Neural cell (in vitro differentiated cells): ENCODE measurements at regions not wholly inside any gene's neighbourhood (a gene's known extent, or its start where the extent isn't known, plus 50 kb on each side); places are given as distances from the start of the nearest gene placed in this dataset.

ENCODE experiments used
- H2AFZ ChIP-seq: fragments of 200-600, 300-800 bp; sonication (generic), shearing (Covaris generic); 2 replicates; pipeline ENCODE4 v1.6.0; 2014; ENCODE audit warnings: low read depth, mild to moderate bottlenecking, antibody characterized with exemption, low read length, moderate library complexity
- H3F3A ChIP-seq: fragments of 200-600 bp; shearing (Covaris generic); 2 replicates; pipeline ENCODE4 v1.6.1; 2016; ENCODE audit warnings: mild to moderate bottlenecking, moderate library complexity, mixed read lengths, antibody characterized with exemption, low read length; ENCODE audit not compliant: insufficient read depth, poor library complexity, severe bottlenecking
- H3K27ac ChIP-seq: fragments of 200-600, 300-800 bp; sonication (generic), shearing (Covaris generic); 2 replicates; pipeline ENCODE4 v1.5.1; 2014; ENCODE audit warnings: mild to moderate bottlenecking, low read length, moderate library complexity
- H3K27me3 ChIP-seq: fragments of 300-800, 200-600 bp; sonication (generic), shearing (Covaris generic); 2 replicates; pipeline ENCODE4 v1.6.0; 2014; ENCODE audit warnings: mild to moderate bottlenecking, low read depth, low read length, moderate library complexity; ENCODE audit not compliant: insufficient read depth
- H3K36me3 ChIP-seq: fragments of 300-800, 200-600 bp; sonication (generic), shearing (Covaris generic); 2 replicates; pipeline ENCODE4 v1.5.1; 2014; ENCODE audit warnings: mild to moderate bottlenecking, antibody characterized with exemption, low read length, moderate library complexity; ENCODE audit not compliant: insufficient read depth
- H3K4me2 ChIP-seq: fragments of 300-800, 200-600 bp; sonication (generic), shearing (Covaris generic); 2 replicates; pipeline ENCODE4 v1.6.0; 2014; ENCODE audit warnings: mild to moderate bottlenecking, low read length
- H3K4me3 ChIP-seq: fragments of 300-800, 200-600 bp; sonication (generic), shearing (Covaris generic); 2 replicates; pipeline ENCODE4 v1.5.1; 2014; ENCODE audit warnings: mild to moderate bottlenecking, low read length, moderate library complexity
- H3K79me2 ChIP-seq: fragments of 200-600 bp; shearing (Covaris generic); replicated peaks from 2 replicates; pipeline ENCODE4 v1.6.0; 2014; ENCODE audit warnings: mild to moderate bottlenecking, low read length, moderate library complexity; ENCODE audit not compliant: insufficient read depth
- H3K9ac ChIP-seq: fragments of 300-800, 200-600 bp; sonication (generic), shearing (Covaris generic); 2 replicates; pipeline ENCODE4 v1.6.1; 2016; ENCODE audit warnings: mild to moderate bottlenecking, low read length, mixed read lengths
- H3K9me2 ChIP-seq: fragments of 200-600 bp; shearing (Covaris generic); 2 replicates; pipeline ENCODE4 v1.6.1; 2016; ENCODE audit warnings: mild to moderate bottlenecking, low read length, mixed read lengths; ENCODE audit not compliant: insufficient read depth
- H3K9me3 ChIP-seq: fragments of 200-600, 300-800 bp; sonication (generic), shearing (Covaris generic); 2 replicates; pipeline ENCODE4 v1.6.1; 2016; ENCODE audit warnings: mild to moderate bottlenecking, mixed run types, low read length, moderate library complexity, mixed read lengths
- H4K20me1 ChIP-seq: fragments of 200-600 bp; shearing (Covaris generic); 2 replicates; pipeline ENCODE4 v1.6.1; 2016; ENCODE audit warnings: mild to moderate bottlenecking, mixed run types; ENCODE audit not compliant: insufficient read depth
- EP300 ChIP-seq: fragments of 450-650 bp; conservative IDR thresholded peaks from 2 replicates; pipeline ENCODE4 v1.6.1; 2014; ENCODE audit warnings: antibody characterized with exemption, mild to moderate bottlenecking, moderate library complexity; ENCODE audit not compliant: poor library complexity, severe bottlenecking
- EZH2 ChIP-seq: fragments of 200-600, 300-800 bp; shearing (Covaris generic), sonication (generic); IDR thresholded peaks from 2 replicates; pipeline ENCODE4 v1.6.1; 2014; ENCODE audit warnings: antibody characterized with exemption, low read length, borderline replicate concordance, mild to moderate bottlenecking; ENCODE audit not compliant: insufficient read depth, poor library complexity, severe bottlenecking
- MXI1 ChIP-seq: fragments of 450-650 bp; conservative IDR thresholded peaks from 2 replicates; pipeline ENCODE4 v1.6.1; 2014; ENCODE audit warnings: antibody characterized with exemption, mild to moderate bottlenecking; ENCODE audit not compliant: poor library complexity, severe bottlenecking
- POLR2AphosphoS5 ChIP-seq: IDR thresholded peaks from 2 replicates; pipeline ENCODE4 v1.6.1; 2012
- RAD21 ChIP-seq: fragments of 450-650 bp; conservative IDR thresholded peaks from 2 replicates; pipeline ENCODE4 v1.6.1; 2014; ENCODE audit warnings: antibody characterized with exemption, mild to moderate bottlenecking, moderate library complexity
- REST ChIP-seq: IDR thresholded peaks from 2 replicates; pipeline ENCODE4 v1.6.1; 2012; ENCODE audit warnings: borderline replicate concordance
- SMC3 ChIP-seq: fragments of 450-650 bp; conservative IDR thresholded peaks from 2 replicates; pipeline ENCODE4 v1.6.1; 2014; ENCODE audit warnings: antibody characterized with exemption, mild to moderate bottlenecking, moderate library complexity; ENCODE audit not compliant: poor library complexity
- TAF1 ChIP-seq: IDR thresholded peaks from 2 replicates; pipeline ENCODE4 v1.6.1; 2012; ENCODE audit warnings: low read depth
- TF ChIP-seq, protein P1 (sequence below): fragments of 450-650 bp; IDR thresholded peaks from 2 replicates; pipeline ENCODE4 v1.5.1; 2014; ENCODE audit warnings: antibody characterized with exemption, mild to moderate bottlenecking, moderate library complexity; ENCODE audit not compliant: poor library complexity, severe bottlenecking

DNA sequence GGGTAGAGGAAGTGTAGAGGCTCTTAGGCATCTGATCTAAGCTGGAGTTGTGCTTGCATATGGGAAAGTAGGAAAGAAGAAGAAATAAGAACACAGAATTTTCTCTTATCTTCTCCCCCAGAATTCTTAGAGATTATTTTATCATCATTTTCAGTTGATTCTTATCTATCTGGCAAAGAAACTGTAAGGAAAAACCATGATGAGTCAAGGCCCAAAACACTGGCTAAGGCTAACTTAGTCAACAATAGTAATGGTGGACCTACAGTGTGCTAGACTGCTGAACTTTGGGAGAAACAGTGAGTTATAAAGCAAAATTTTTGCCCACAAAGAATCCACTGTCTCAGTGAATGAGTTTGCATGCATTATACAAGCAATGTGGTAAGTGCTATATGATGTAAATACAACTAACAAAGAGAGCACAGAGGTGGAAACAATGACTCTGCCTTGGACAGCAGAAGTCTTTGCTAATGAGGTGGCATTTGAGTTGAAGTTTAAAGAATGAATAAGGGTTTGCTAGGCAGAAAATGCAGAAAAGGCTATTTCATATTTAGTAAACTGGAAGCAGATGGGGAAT, 344.5 kb upstream of the PLET1 start:
- H3K9me2 ChIP-seq: no peaks in the 10 kb centered on the region
- no peaks in the 10 kb centered on the region for H4K20me1 ChIP-seq
- no peak overlapping the region for H2AFZ ChIP-seq
- H3K27ac ChIP-seq: no peak overlapping the region
- H3K79me2 ChIP-seq: no peaks in the 10 kb centered on the region
- H3K36me3 ChIP-seq: no peaks in the 10 kb centered on the region
- H3K4me3 ChIP-seq: no peak overlapping the region
- no peaks in the 10 kb centered on the region for H3F3A ChIP-seq
- H3K27me3 ChIP-seq: no peaks in the 10 kb centered on the region
- H3K9ac ChIP-seq: no peak overlapping the region
- TF ChIP-seq RAD21: no peak
- no peak for TF ChIP-seq TAF1
- TF ChIP-seq EP300: no peak
- TF ChIP-seq, protein P1, sequence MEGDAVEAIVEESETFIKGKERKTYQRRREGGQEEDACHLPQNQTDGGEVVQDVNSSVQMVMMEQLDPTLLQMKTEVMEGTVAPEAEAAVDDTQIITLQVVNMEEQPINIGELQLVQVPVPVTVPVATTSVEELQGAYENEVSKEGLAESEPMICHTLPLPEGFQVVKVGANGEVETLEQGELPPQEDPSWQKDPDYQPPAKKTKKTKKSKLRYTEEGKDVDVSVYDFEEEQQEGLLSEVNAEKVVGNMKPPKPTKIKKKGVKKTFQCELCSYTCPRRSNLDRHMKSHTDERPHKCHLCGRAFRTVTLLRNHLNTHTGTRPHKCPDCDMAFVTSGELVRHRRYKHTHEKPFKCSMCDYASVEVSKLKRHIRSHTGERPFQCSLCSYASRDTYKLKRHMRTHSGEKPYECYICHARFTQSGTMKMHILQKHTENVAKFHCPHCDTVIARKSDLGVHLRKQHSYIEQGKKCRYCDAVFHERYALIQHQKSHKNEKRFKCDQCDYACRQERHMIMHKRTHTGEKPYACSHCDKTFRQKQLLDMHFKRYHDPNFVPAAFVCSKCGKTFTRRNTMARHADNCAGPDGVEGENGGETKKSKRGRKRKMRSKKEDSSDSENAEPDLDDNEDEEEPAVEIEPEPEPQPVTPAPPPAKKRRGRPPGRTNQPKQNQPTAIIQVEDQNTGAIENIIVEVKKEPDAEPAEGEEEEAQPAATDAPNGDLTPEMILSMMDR: no peak
- no peak for TF ChIP-seq REST
- TF ChIP-seq MXI1: no peak
- no peak for TF ChIP-seq EZH2
- no peak for TF ChIP-seq POLR2AphosphoS5
- TF ChIP-seq SMC3: no peak
- no peaks in the 10 kb centered on the region for H3K9me3 ChIP-seq
- H3K4me2 ChIP-seq: no peak overlapping the region

DNA sequence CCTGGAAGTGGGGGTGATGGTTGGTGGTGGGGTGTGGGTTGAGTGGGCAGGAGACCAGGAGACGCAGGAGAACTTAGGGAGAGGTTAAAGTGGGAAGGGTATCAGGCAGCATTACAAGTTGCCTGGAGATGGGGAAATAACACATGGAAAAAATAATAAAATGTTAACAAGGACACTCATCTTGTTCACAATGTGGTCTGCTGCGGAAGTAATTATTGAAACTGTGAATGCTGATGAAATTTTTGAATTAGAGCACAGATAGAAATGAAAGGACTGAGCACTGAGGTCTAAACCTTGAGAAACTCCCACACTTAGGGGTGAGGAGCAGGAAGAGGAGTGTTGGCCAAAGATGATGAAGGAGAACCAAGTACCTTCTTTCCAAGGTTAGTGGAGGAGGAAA, 346.0 kb upstream of the PLET1 start:
- Histone ChIP-seq H3K4me2 (no peak overlapping the region), H3K27me3 (no peaks in the 10 kb centered on the region), H3K27ac (no peak overlapping the region), H3K9me2 (no peaks in the 10 kb centered on the region), H3K36me3 (no peaks in the 10 kb centered on the region), H3K4me3 (no peak overlapping the region), H4K20me1 (no peaks in the 10 kb centered on the region), H3K79me2 (no peaks in the 10 kb centered on the region), H2AFZ (no peak overlapping the region), H3K9ac (no peak overlapping the region), H3F3A (no peaks in the 10 kb centered on the region), H3K9me3 (no peaks in the 10 kb centered on the region)
- TF ChIP-seq TAF1: no peak
- TF ChIP-seq, protein P1: no peak
- no peak for TF ChIP-seq EZH2
- no peak for TF ChIP-seq RAD21
- no peak for TF ChIP-seq SMC3
- no peak for TF ChIP-seq POLR2AphosphoS5
- no peak for TF ChIP-seq EP300
